GM06990 (cell line): ENCODE measurements at regions not wholly inside any gene's neighbourhood (a gene's known extent, or its start where the extent isn't known, plus 50 kb on each side); places are given as distances from the start of the nearest gene placed in this dataset.

Experiments
- DNase-seq: peaks from one replicate; pipeline ENCODE4 v3.0.0-alpha.2; 2011; ENCODE audit not compliant: insufficient read length; ENCODE audit errors: extremely low read depth
- H3K27me3 ChIP-seq: replicated peaks from 2 replicates; pipeline ENCODE4 v1.6.0; 2011; ENCODE audit warnings: low read length; ENCODE audit not compliant: control insufficient read depth, insufficient read depth
- H3K36me3 ChIP-seq: 2 replicates; pipeline ENCODE4 v1.5.1; 2011; ENCODE audit warnings: low read length; ENCODE audit not compliant: control insufficient read depth, insufficient read depth
- H3K4me3 ChIP-seq: replicated peaks from 2 replicates; pipeline ENCODE4 v1.5.1; 2011; ENCODE audit warnings: low read depth, mild to moderate bottlenecking, control low read depth, low read length
- TF ChIP-seq, protein P1 (sequence below): IDR thresholded peaks from 2 replicates; pipeline ENCODE4 v1.5.1; 2011; ENCODE audit warnings: low read length, control low read depth, mild to moderate bottlenecking, inconsistent platforms; ENCODE audit not compliant: insufficient read depth, poor library complexity, severe bottlenecking

DNA sequence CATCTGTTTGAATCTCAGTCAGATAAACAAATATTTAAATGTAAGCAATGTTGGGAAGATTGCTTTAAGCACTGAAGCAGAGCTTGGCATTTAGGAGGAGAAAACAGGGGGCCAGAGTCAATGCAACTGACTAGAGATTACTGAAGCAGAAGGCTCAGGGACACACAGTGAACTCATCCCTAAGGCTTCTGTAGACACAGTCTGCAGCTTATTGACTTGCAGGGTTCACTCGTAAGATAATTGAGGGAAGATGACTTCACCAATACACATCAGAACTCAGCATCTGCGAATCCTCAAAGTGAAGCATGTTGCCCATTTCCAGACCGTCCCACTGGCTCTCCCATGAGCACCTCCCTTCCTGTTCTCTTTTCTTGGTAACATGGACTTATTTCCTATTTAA is 363.4 kb upstream of the PFKP start:
- TF ChIP-seq, protein P1, sequence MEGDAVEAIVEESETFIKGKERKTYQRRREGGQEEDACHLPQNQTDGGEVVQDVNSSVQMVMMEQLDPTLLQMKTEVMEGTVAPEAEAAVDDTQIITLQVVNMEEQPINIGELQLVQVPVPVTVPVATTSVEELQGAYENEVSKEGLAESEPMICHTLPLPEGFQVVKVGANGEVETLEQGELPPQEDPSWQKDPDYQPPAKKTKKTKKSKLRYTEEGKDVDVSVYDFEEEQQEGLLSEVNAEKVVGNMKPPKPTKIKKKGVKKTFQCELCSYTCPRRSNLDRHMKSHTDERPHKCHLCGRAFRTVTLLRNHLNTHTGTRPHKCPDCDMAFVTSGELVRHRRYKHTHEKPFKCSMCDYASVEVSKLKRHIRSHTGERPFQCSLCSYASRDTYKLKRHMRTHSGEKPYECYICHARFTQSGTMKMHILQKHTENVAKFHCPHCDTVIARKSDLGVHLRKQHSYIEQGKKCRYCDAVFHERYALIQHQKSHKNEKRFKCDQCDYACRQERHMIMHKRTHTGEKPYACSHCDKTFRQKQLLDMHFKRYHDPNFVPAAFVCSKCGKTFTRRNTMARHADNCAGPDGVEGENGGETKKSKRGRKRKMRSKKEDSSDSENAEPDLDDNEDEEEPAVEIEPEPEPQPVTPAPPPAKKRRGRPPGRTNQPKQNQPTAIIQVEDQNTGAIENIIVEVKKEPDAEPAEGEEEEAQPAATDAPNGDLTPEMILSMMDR: no peak
- Histone ChIP-seq H3K4me3 (no peak overlapping the region), H3K27me3 (no peaks in the 10 kb centered on the region), H3K36me3 (no peaks in the 10 kb centered on the region)
- no peak for DNase-seq

DNA sequence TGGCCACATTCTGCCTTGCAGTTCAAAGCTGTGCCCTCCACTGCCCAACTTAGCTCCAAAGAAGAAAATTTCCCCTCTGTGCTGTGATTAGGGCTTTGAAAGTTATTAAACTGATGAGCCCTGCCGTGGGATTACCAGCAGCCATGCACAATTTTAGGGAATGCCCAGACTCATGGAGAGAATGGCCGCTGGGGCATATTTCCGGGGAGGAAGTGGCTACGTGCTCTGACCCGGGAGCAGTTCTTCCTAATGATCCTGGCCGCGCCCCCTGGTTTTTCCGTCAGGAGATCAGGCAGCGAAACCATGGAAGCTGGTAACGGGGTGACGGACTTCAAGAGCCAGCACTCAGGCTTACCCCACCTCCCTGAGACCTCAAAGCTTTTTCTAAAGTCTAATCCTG is 365.5 kb upstream of the PFKP start:
- Histone ChIP-seq H3K4me3 (no peak overlapping the region), H3K36me3 (no peaks in the 10 kb centered on the region), H3K27me3 (no peaks in the 10 kb centered on the region)
- TF ChIP-seq, protein P1: no peak
- DNase-seq: no peak

DNA sequence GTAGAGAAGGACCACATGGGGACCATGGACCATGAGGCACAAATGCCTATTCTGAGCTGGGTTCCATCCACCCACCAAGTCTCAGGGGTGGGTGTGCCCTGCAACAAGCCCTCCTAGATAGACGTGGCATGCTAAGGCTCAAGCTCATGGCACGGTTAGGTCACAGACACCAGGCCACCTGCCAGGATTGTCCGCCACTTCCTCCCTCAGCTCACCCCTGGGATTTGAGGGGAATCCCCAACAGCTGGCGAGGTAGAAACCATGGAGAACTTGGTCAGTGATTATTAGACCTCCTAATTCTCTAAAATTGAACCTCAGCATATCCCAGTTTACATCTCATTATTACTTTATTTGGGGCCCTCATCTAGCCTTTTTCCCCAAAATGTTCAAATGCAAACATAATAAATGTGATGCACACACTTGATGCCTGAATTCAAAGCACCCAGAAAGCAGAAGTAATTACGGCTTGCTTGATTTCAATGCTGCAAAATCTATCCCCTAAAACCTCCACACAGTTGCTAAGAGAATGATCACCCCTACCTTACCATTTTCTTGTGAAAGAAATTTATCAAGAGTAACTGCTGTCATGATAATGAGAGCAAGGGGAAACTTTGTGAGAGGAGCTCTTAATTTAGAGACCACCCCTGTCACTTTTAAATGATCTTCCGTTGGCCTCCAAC is 366.6 kb upstream of the PFKP start:
- Histone ChIP-seq H3K27me3 (no peaks in the 10 kb centered on the region), H3K36me3 (no peaks in the 10 kb centered on the region), H3K4me3 (no peak overlapping the region)
- peak; percentile 2 for DNase-seq
- TF ChIP-seq, protein P1: no peak

DNA sequence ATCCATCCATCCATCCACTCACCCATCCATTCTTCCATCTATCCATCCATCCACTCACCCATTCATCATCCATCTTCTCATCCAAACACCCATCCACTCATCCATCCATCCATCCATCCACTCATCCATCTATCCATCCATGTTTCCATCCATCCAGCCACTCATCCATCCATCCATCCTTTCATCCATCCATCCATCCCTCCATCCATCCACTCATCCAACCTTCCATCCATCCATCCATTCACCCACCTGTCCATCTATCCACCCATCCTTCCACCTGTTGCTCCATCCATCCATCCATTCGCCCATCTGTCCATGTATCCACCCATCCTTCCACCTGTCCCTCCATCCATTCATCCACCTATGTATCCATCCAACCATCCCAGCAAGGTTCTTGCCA is 378.4 kb upstream of the PFKP start:
- H3K36me3 ChIP-seq: no peaks in the 10 kb centered on the region
- H3K27me3 ChIP-seq: no peaks in the 10 kb centered on the region
- TF ChIP-seq, protein P1: no peak
- no peak overlapping the region for H3K4me3 ChIP-seq
- no peak for DNase-seq

DNA sequence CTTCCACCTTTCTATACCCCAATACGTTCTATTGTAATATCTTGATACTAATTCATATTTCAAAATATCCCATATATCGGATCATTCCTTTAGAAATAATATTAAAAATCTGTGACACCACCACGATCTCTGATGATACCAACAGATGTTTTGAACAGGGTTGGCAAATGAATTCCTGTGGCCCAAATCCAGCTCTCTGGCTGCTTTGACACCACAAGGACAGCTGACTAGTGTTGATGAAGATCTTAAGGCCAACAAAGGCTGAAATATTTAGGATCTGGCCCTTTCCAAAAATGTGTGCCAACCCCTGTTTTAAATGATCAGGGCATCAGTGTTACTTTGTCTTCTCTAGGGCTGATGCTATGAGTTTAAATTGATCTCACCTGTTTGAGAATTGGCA is 380.7 kb upstream of the PFKP start:
- H3K4me3 ChIP-seq: no peak overlapping the region
- H3K36me3 ChIP-seq: no peaks in the 10 kb centered on the region
- TF ChIP-seq, protein P1: no peak
- H3K27me3 ChIP-seq: no peaks in the 10 kb centered on the region
- no peak for DNase-seq

DNA sequence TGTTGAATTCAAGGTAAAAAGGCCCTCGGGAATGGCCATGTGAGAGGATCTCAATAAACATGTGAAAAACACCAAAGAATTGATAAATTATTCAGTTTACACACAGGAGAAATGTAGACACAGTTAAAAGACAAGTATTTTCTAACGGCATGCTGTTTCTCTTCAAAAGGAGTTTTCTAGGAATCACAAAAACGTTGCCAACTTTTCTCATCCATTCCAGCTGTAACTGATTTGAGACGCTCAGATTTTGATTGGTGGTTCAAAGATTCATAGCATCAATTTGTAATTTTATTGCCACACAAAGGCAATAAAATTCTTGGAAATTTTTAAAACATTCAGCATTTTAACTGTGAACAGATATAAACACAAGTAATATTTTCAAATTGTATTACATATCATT is 384.9 kb upstream of the PFKP start:
- Histone ChIP-seq H3K4me3 (no peak overlapping the region), H3K36me3 (no peaks in the 10 kb centered on the region), H3K27me3 (no peaks in the 10 kb centered on the region)
- TF ChIP-seq, protein P1: no peak
- no peak for DNase-seq
